GM10266 (cell line): ENCODE measurements at regions not wholly inside any gene's neighbourhood (a gene's known extent, or its start where the extent isn't known, plus 50 kb on each side); places are given as distances from the start of the nearest gene placed in this dataset.

Experiments used
- DNase-seq: peaks from one replicate; pipeline ENCODE4 v3.0.0; 2012; ENCODE audit errors: extremely low spot score
- CTCF ChIP-seq: IDR thresholded peaks from 2 replicates; pipeline ENCODE4 v1.5.1; 2012; ENCODE audit warnings: mild to moderate bottlenecking, low read depth; ENCODE audit not compliant: control insufficient read depth, insufficient read depth; ENCODE audit errors: missing control alignments

- TF ChIP-seq CTCF = no peak
- DNase-seq = no peak
These were observed 173.8 kb upstream of the USP24 start for GRCh38 chr1:55388960-55389359.

GRCh38 chr1:55387145-55387544 is 172.0 kb upstream of the USP24 start:
- no peak for TF ChIP-seq CTCF
- no peak for DNase-seq

- no peak for TF ChIP-seq CTCF
- DNase-seq = no peak
These were observed 171.3 kb upstream of the USP24 start for GRCh38 chr1:55386456-55386855.

- TF ChIP-seq CTCF = no peak
- no peak for DNase-seq
These were observed 170.3 kb upstream of the USP24 start for GRCh38 chr1:55385402-55386018.

- TF ChIP-seq CTCF = no peak
- DNase-seq = no peak
These were observed 169.5 kb upstream of the USP24 start for GRCh38 chr1:55384637-55385036.

GRCh38 chr1:55382806-55383305 is 167.7 kb upstream of the USP24 start:
- DNase-seq = no peak
- no peak for TF ChIP-seq CTCF

GRCh38 chr1:55381983-55382382 is 166.8 kb upstream of the USP24 start:
- no peak for TF ChIP-seq CTCF
- no peak for DNase-seq
